GM12874 (cell line): ENCODE measurements at regions not wholly inside any gene's neighbourhood (a gene's known extent, or its start where the extent isn't known, plus 50 kb on each side); places are given as distances from the start of the nearest gene placed in this dataset.

Source experiments
- CTCF ChIP-seq: IDR thresholded peaks from 2 replicates; pipeline ENCODE4 v1.5.1; 2011; ENCODE audit warnings: low read depth, mild to moderate bottlenecking, control low read depth, low read length, moderate library complexity; ENCODE audit not compliant: insufficient read depth

- no peak for TF ChIP-seq CTCF
Measured at GRCh38 chr1:223486932-223487886, 94.0 kb downstream of the CCDC185 start.

- no peak for TF ChIP-seq CTCF
Measured at GRCh38 chr1:223487887-223488259, 94.7 kb downstream of the CCDC185 start.

GRCh38 chr1:223489439-223489838 lies 96.2 kb downstream of the CCDC185 start:
- no peak for TF ChIP-seq CTCF

GRCh38 chr1:223490256-223490655 lies 97.0 kb downstream of the CCDC185 start:
- TF ChIP-seq CTCF: no peak
